HG03378 (cell line): ENCODE measurements at regions not wholly inside any gene's neighbourhood (a gene's known extent, or its start where the extent isn't known, plus 50 kb on each side); places are given as distances from the start of the nearest gene placed in this dataset.

ENCODE experiments used
- ATAC-seq: cut with Tn5 transposase; IDR thresholded peaks from one replicate; pipeline ENCODE4 v1.9.1; 2021; ENCODE audit warnings: mild to moderate bottlenecking, moderate library complexity; ENCODE audit not compliant: unreplicated experiment

DNA sequence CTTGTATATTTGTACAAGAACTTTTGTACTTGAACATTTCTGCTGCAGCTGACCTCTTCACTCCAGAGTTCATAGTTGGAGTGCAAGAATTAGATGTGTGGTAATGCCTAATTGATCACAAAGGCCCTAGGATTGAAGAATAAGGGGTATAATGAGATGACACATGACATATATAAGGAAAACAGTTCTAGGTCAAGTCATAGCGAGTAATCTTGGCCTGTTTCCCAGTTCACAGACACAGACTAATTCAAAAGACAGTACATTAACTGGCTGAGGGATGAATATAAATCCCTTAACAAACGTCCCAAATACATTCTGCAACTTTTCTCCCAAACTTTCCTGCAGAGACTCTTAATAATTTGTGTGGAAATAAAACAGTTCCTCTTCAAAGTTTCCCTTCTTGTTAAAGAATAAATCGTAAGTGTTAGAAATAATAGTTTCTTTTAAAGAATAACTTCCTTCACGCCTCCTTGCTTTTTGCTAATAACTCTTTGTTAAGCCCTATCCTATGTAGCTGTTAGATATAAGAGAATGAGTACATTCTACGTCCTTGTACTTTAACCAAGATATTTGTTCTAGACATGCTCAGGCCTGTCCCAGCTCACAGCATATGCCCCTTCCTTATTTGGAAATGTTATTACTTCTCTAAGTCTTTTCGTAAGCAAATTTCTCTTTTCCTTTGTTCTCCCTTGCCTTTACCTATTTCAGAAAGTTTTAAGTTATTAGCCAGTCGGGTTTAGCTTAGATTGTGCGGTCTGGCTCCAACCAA is 556.4 kb upstream of the CTNND2 start:
- ATAC-seq: no peak

DNA sequence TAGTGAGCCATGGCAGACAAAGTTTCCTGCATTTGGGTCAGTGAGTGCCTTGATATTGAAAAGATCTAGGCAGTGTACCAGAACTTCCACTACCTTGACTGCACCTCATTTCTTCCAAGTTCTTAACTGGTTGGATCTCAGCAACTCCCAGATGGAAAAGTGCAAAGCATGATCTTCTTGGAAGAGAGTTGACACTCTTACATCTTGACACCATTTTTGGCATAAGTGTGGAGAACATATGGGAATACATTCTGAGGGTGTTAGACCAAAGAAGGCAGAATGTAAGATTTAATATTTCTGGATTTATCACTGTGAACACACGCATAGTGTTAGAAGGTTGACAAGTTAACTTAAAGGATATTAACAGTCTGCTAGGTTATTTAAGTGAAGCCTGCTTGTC is 555.1 kb upstream of the CTNND2 start:
- ATAC-seq: no peak

- ATAC-seq: no peak
Measured at GRCh38 chr5:12419075-12419474, 514.8 kb upstream of the CTNND2 start.

GRCh38 chr5:12413585-12413984 is 509.3 kb upstream of the CTNND2 start:
- ATAC-seq: no peak

DNA sequence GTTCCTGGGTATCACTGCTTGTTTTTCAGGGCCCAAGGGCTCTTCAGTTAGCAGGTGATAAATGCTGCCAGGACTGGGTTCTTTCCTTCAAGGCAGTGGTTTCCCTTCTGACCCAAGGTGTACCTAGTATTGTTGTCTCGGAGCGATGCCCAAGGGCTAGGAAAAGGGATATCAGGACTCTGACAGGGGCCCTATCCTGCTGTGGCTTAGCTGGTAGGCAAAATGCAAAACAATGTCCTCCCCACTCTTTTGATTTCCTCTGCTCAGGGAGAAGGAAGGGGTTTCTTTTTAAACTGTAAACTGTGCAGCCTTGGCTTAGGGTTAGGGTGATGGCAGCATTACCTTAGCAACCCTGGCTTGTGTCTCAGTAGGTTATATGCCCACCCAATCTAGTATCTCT is 508.8 kb upstream of the CTNND2 start:
- no peak for ATAC-seq

GRCh38 chr5:12399868-12400267 is 495.6 kb upstream of the CTNND2 start:
- no peak for ATAC-seq

DNA sequence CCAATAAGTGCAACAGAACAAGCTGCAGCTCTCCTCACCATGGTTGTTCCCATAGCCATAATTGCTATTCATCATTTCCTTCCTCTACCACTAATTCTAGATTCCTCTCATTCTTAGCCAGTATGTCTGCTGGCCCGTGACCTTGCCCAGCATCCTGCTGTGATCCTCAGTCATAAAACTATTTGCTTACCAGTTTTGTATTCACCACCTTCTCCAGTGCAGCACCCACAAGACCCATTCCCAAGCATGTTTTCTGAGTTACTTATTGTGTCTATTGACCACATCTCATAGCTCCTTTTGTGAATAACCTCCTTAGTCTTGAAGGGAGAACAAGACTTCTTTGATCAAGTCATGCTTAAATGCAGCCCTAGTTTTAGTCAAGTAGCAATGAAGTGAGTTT is 488.0 kb upstream of the CTNND2 start:
- ATAC-seq: no peak

GRCh38 chr5:12385095-12385494 is 480.8 kb upstream of the CTNND2 start:
- ATAC-seq: no peak

GRCh38 chr5:12384005-12384404 is 479.8 kb upstream of the CTNND2 start:
- no peak for ATAC-seq

DNA sequence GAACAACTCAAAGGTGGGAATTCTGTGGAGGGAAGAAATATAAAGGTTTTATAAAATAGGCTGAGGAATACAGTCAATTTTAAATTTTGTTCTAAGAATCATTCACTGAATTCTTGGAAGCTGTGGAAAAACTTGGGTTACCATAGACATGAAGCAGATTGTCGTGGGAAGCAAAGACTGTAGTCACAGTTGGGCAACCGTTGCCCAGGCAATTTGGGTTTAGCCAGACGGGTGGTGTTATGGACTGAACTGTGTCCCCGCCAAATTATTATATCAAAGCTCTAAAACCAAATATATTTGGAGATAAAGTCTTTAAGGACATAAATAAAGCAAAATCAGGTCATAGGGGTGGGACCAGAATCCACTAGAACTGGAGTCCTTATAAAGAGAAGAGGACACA is 463.7 kb upstream of the CTNND2 start:
- no peak for ATAC-seq

- no peak for ATAC-seq
Measured at GRCh38 chr5:12360218-12360617, 456.0 kb upstream of the CTNND2 start.

GRCh38 chr5:12358371-12359090 is 454.3 kb upstream of the CTNND2 start:
- no peak for ATAC-seq

DNA sequence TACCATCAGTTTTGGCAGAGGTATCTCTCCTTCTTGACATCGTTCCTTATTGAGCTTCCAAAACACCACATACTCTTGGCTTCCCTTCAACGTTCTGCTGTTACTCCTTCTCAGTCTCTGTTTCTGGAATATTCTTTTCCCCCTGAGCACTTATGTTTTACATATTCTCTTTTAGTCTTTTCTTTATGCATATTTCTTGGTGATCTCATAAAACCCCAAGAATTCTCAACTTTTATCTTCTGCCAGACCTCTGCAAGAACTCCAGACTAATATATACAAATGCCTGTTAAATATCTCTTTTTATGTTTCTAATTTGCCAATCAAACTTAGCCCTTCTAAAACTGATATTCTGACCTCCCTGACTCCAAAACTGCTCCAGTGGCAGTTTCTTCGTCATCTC is 453.4 kb upstream of the CTNND2 start:
- no peak for ATAC-seq

DNA sequence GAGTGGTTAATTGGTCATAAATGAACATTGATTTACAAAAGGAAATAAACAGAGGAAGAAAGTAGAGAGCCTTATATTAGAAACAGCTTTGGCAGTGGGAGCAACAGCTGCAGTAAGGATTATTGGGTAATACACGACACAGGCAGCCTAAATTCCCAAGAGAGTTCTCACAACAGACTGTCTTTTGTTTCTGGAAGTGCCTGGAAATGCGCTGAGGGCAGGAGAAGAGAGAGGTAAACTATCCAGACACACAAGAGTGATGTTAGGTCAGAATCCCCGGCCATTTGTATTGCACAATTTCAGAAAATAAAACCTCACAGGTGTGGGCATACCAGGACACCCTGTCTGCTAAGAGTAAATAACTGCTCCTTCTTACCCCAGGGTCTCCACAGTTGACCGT is 450.4 kb upstream of the CTNND2 start:
- no peak for ATAC-seq

DNA sequence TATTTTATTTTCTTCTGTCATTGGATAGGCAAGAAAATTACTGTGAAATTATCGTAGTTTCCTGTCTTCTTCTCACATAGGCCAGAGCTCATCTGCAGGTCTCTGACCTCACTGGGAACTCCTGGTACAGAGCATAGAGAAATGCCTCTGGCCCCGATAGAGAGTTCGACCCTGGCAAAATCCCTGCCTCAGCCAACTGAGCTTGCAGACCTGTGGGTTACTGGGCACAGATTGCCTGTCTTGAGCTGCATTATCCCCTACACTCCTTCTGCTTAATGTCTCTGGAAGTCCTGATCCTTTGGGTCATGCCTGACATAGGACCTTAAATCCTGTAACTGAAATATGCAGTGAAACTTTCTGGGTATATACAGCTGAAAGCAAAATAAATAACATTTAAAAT is 439.3 kb upstream of the CTNND2 start:
- ATAC-seq: no peak

DNA sequence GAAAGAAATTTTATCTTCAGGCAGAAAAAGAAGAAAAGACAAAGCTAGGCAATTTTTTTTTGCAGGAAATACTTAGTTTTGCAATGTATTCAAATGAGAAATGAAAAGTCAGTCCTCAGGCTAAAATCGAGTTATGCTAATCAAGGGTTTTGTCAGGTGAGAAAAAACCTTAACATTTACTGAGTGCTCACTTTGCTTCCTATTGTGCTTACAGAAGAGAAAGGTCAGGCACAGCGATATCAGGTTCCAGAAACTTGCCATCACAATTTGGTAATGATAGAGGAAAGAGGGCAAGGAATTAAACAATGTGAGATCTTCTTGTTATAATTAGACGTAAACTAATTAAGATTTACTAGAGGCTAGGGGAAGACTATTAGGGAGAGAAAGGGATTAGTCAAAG is 431.7 kb upstream of the CTNND2 start:
- no peak for ATAC-seq

DNA sequence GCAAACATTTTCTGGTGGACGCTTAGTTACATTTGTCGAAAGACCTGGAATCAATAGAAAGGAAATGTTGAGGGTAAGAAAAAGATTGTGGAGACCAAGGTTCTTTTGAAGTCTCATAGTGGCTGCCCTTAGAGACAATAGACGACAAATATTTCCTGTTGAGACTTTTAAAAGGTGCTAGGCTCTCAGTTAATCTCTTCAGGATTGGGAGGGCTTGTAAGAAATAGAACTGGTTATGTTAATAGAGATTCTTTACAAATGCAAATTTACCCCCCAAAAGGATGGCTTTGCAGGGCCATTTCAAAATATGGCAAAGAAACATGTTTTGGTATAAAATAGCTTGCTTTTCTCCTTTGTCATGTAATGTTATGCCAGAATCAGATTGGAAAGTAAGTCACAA is 428.2 kb upstream of the CTNND2 start:
- ATAC-seq: no peak

DNA sequence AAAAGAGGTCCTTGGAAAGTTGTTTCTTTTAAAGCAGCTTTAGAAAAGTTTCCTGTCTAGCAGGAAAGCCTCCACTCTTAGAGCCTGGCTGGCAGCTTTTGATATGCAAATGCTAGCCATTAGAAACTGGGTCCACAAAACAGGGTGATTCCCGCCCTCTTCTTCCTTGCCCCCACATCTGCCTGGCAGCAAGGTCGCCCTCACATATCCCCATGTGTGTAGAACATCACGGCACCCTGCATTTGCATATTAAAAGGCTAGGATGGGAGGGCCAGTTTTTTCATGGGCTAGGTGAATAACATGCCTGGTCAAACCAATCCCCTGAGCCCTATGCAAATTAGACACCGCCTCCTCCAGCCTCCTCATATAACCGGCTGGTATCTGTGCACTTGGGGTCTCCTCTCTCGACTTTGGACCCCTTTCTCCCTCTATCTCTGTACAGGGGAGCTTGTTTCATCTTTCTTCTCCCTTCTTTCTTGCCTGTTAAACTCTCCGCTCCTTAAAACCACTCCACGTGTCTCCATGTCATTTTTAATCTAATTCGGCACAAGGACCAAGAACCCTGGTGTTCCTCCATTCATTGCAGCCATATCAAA is 426.8 kb upstream of the CTNND2 start:
- ATAC-seq: no peak

DNA sequence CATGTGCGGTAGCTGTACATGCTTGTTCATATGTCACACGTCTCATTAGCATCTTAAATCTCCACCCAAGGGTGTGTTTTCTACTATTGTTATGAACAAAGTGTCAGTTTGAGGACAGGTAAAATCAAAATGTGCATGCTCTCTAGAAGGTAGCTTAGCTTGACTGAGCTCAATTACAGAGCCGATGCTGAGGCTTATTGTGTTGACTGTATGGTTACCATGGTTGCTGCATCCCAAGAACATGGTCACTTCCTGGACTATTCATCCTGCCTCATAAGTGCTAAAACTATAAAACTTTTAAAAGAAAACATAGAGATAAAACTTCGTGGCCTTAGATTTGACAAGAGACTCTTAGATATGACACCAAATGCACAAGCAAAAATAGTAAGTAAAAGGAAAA is 426.1 kb upstream of the CTNND2 start:
- ATAC-seq: no peak

DNA sequence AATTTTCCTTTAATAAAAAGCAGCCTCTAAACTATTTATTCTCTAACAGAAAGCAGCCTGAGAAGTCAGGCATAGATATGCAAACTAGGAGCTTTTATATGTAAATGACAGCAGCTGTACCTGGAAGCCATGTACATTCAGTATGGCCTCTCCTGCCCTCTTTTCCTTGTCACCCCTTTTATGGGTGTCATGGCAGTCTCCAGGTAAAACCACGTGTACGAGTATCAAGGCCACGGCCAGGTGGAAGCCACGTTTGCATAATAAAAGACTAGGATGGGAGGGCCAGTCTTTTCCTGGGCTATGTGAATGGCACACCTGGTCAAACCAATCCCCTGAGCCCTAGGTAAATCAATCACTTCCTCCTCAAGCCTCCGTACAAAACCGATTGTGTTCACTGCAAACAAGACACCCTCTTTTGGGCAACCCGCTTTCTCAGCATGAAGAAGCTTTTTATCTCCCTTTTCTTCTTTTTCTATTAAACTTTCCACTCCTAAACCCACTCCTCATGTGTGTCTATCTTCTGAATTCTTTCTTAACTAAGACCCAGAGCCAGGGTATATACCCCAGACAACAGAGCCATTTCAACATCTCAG is 419.5 kb upstream of the CTNND2 start:
- ATAC-seq: no peak

- ATAC-seq: no peak
Measured at GRCh38 chr5:12322042-12322441, 417.8 kb upstream of the CTNND2 start.

- ATAC-seq: no peak
Measured at GRCh38 chr5:12320331-12320730, 416.1 kb upstream of the CTNND2 start.
